ENCODE measurements at regions not wholly inside any gene's neighbourhood (a gene's known extent, or its start where the extent isn't known, plus 50 kb on each side); places are given as distances from the start of the nearest gene placed in this dataset.
"Not testable (repeated sequence)": the region's sequence is repeated elsewhere in the genome, so short reads cannot be mapped to it uniquely, and the experiment has no call there.

DNA sequence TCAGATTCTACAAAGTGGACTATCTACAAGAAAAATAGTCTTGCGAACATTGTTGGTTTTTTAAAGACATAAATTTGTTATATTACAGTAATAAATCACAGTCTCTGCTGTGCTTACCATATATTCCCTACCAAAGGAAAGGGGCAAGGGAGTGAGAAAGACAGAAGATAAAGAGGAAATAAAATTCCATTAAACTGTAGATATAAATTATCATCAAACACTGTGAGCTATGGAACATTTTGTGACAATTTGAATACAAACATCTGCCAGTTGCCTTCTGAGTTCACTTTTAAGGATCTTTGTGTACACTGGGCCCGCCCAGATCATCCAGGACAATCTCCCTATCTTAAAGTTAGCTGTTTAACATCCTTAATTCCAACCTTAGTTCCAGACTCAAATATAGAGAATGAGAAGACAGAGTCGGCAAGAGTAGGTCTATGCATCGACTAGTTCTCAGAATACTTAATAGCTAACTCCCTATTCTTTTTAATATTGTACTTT lies 122.8 kb downstream of the NUFIP1 start:
- TF ChIP-seq, protein P1, sequence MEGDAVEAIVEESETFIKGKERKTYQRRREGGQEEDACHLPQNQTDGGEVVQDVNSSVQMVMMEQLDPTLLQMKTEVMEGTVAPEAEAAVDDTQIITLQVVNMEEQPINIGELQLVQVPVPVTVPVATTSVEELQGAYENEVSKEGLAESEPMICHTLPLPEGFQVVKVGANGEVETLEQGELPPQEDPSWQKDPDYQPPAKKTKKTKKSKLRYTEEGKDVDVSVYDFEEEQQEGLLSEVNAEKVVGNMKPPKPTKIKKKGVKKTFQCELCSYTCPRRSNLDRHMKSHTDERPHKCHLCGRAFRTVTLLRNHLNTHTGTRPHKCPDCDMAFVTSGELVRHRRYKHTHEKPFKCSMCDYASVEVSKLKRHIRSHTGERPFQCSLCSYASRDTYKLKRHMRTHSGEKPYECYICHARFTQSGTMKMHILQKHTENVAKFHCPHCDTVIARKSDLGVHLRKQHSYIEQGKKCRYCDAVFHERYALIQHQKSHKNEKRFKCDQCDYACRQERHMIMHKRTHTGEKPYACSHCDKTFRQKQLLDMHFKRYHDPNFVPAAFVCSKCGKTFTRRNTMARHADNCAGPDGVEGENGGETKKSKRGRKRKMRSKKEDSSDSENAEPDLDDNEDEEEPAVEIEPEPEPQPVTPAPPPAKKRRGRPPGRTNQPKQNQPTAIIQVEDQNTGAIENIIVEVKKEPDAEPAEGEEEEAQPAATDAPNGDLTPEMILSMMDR (IDR thresholded peaks at IDR 0.05; ENCODE audit: borderline replicate concordance, control extremely low read depth, extremely low read depth, insufficient read depth, missing control alignments), result no peak
- in situ Hi-C loops (cut with MboI; ENCODE audit: low sequenced_read_pairs, unreplicated experiment), result no loop called here
- DNase-seq (ENCODE audit: low spot score), result no peak

DNA sequence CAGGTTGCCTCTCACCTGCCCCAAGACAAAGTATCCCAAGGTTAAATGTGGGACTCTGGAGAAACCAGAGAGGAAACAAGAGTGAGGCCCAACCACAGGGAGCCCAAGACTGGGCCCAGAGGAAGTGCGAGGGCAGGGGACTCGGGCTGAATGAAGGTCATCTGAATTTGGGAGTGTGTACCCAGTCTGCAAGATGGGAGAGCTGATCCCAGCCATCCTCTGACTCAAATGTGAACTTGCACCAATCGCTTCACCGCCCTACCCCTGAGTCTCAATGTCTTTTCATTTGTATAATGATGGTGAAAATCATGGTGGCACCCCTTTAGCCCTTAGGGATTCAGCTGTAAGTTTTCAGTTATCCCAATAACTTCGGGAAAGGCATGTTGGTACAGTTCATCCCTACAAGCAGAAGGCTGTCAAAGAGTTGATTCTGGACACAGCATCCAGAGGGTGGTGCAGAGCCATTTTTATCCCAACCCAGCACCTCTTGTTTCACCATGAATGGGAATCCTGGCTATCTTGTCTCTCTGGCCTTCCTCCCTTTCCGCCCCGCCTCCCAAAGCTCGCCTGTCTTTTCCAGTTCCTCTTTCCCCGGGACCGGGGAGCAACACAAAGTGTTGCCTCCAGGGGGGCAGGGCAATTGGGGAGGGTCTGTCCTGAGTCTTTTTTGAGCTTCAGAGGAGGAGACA lies 123.4 kb downstream of the NUFIP1 start:
- TF ChIP-seq, protein P1 (IDR thresholded peaks at IDR 0.05; ENCODE audit: borderline replicate concordance, control extremely low read depth, extremely low read depth, insufficient read depth, missing control alignments), result no peak
- DNase-seq (ENCODE audit: low spot score), result no peak
- in situ Hi-C loops (cut with MboI; ENCODE audit: low sequenced_read_pairs, unreplicated experiment), result no loop called here

DNA sequence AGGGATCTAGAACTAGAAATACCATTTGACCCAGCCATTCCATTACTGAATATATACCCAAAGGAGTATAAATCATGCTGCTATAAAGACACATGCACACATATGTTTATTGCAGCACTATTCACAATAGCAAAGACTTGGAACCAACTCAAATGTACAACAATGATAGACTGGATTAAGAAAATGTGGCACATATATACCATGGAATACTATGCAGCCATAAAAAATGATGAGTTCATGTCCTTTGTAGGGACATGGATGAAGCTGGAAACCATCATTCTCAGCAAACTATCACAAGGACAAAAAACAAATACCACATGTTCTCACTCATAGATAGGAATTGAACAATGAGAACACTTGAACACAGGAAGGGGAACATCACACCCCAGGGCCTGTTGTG lies 125.6 kb downstream of the NUFIP1 start:
- in situ Hi-C loops (cut with MboI; ENCODE audit: low sequenced_read_pairs, unreplicated experiment); DNase-seq (ENCODE audit: low spot score): not testable (repeated sequence)

DNA sequence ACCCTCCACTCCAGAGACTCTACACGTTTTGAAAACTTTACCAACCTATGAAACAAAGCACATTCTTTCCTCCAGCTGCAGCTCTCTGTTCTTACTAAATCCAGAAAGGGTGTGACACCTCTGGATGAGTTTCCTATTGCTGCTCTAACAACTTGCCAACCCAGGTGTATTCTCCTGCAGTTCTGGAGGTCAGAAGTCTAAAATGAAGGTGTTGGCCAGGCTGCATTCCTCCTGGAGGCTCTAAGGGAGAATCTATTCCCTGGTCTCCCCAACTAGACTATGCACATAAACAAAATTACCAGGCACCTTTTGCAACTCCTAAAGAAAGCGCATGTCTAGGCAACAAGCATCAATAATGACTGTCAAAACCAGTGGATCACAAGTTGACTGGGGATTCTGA lies 128.8 kb downstream of the NUFIP1 start:
- in situ Hi-C loops (cut with MboI; ENCODE audit: low sequenced_read_pairs, unreplicated experiment), result no loop called here
- TF ChIP-seq, protein P1 (IDR thresholded peaks at IDR 0.05; ENCODE audit: borderline replicate concordance, control extremely low read depth, extremely low read depth, insufficient read depth, missing control alignments), result no peak
- no peak for DNase-seq (ENCODE audit: low spot score)

DNA sequence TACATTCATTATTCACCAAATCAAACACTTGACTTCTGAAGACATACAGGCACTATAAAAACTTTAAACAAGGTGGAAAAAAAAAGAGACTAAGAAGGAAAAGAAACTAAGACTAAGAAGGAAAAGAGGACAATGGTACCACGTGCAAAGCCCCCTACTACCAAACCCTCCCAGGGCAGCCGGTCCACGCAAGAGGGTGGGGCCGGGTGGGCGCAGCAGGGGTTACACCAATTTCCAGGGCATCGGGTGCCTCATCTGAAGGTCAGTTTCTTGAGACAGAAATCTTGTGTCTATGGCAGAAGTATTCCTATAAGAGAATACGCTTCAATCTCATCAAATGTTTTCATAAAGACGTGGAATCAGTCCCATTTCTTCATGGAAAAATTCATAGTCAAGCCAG lies 131.5 kb downstream of the NUFIP1 start:
- TF ChIP-seq, protein P1 (IDR thresholded peaks at IDR 0.05; ENCODE audit: borderline replicate concordance, control extremely low read depth, extremely low read depth, insufficient read depth, missing control alignments), result no peak
- in situ Hi-C loops (cut with MboI; ENCODE audit: low sequenced_read_pairs, unreplicated experiment), result no loop called here
- DNase-seq (ENCODE audit: low spot score), result no peak

DNA sequence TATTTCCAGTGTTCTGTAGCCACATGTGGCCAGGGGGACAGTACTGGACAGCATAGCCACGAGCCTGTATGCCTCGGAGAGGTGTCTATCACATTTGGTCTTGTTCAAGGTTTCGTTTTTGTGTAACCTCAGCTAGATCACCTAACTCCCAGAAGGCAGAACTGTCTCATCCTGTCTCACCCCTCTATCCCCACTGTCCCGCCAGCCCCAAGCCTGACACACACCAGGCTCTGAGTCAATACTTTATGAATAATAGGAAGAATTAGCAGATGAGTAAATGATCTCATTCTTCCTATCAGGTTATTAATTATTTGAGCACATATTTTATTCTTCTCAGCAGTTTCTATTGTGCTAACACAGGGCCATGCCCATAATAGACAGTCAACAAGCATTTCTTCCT lies 132.2 kb downstream of the NUFIP1 start:
- in situ Hi-C loops (cut with MboI; ENCODE audit: low sequenced_read_pairs, unreplicated experiment), result no loop called here
- TF ChIP-seq, protein P1 (IDR thresholded peaks at IDR 0.05; ENCODE audit: borderline replicate concordance, control extremely low read depth, extremely low read depth, insufficient read depth, missing control alignments), result no peak
- no peak for DNase-seq (ENCODE audit: low spot score)

DNA sequence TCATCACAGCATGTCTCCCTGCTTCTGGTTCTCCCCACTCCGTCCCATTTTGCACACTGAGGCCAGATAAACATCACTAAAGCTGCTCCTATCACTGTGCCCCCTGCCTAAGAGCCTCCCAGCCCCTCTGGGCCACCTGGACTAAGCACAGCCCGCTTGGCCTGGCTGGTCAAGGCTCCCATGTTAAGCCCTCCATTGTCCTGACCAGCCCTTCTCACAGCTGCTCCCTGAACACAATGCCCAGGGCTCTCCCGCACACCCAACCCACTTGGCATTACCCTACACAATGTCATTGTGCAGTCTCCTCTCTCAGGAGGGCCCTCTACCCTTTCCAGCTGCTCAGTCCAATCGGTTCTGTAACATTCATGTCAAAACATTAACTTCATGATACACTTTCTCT lies 133.4 kb downstream of the NUFIP1 start:
- in situ Hi-C loops (cut with MboI; ENCODE audit: low sequenced_read_pairs, unreplicated experiment), result no loop called here
- no peak for DNase-seq (ENCODE audit: low spot score)
- TF ChIP-seq, protein P1 (IDR thresholded peaks at IDR 0.05; ENCODE audit: borderline replicate concordance, control extremely low read depth, extremely low read depth, insufficient read depth, missing control alignments), result no peak

Data from GM13976 (cell line).